ENCODE measurements at regions not wholly inside any gene's neighbourhood (a gene's known extent, or its start where the extent isn't known, plus 50 kb on each side); places are given as distances from the start of the nearest gene placed in this dataset.

GRCh38 chr2:176508374-176508773 lies 239.1 kb downstream of the MTX2 start:
- DNase-seq, result no peak

- DNase-seq, result no peak
These were observed 239.9 kb downstream of the MTX2 start for GRCh38 chr2:176508984-176509740.

GRCh38 chr2:176514276-176514675 lies 245.0 kb downstream of the MTX2 start:
- DNase-seq, result no peak

GRCh38 chr2:176514805-176515500 lies 245.7 kb downstream of the MTX2 start:
- DNase-seq, result no peak

GRCh38 chr2:176516051-176516602 lies 246.9 kb downstream of the MTX2 start:
- DNase-seq, result no peak

GRCh38 chr2:176518823-176519222 lies 249.6 kb downstream of the MTX2 start:
- DNase-seq, result no peak

GRCh38 chr2:176521878-176522670 lies 252.8 kb downstream of the MTX2 start:
- DNase-seq, result no peak

GRCh38 chr2:176525086-176525485 lies 255.8 kb downstream of the MTX2 start:
- no peak for DNase-seq

- no peak for DNase-seq
These were observed 258.0 kb downstream of the MTX2 start for GRCh38 chr2:176526995-176527901.

GRCh38 chr2:176531608-176532007 lies 262.4 kb downstream of the MTX2 start:
- DNase-seq, result no peak

GRCh38 chr2:176533505-176534193 lies 264.4 kb downstream of the MTX2 start:
- no peak for DNase-seq

- DNase-seq, result no peak
These were observed 265.7 kb downstream of the MTX2 start for GRCh38 chr2:176534798-176535466.

- no peak for DNase-seq
These were observed 266.3 kb downstream of the MTX2 start for GRCh38 chr2:176535467-176536113.

- DNase-seq, result no peak
These were observed 267.3 kb downstream of the MTX2 start for GRCh38 chr2:176536439-176537133.

- no peak for DNase-seq
These were observed 268.7 kb downstream of the MTX2 start for GRCh38 chr2:176537932-176538331.

GRCh38 chr2:176540995-176541394 lies 271.8 kb downstream of the MTX2 start:
- DNase-seq, result no peak

GRCh38 chr2:176542476-176542875 lies 273.2 kb downstream of the MTX2 start:
- no peak for DNase-seq

GRCh38 chr2:176544557-176544956 lies 275.3 kb downstream of the MTX2 start:
- no peak for DNase-seq

Measured in inflammatory macrophage (primary cell).